H1 (cell line): ENCODE measurements at regions not wholly inside any gene's neighbourhood (a gene's known extent, or its start where the extent isn't known, plus 50 kb on each side); places are given as distances from the start of the nearest gene placed in this dataset.

Source experiments
- CTCF ChIA-PET: fragments of 300-600 bp; sonication (Branson Sonifier 250); formaldehyde crosslinking; loops from one replicate; lab custom pipeline; 2021; ENCODE audit not compliant: partially characterized antibody; lab: Charles Lee
- POLR2A ChIA-PET: fragments of 300-600 bp; sonication (Branson Sonifier 250); formaldehyde crosslinking; loops from one replicate; lab custom pipeline; 2021; ENCODE audit warnings: inconsistent platforms; ENCODE audit not compliant: partially characterized antibody; lab: Charles Lee
- DNase-seq, 2 experiments: peaks; one replicate each; pipeline versions ENCODE4 v3.0.0 to v3.0.0-alpha.2; 2010 to 2022; ENCODE audit warnings: low spot score in 2 of 2, low read depth in 1 of 2, mixed read lengths in 1 of 2
- FAIRE-seq: peaks from 2 replicates; lab custom pipeline; 2011; peaks lifted over from hg19 to GRCh38; lab: Jason Lieb, UNC
- H2AFZ ChIP-seq: 2 replicates; pipeline ENCODE4 v1.8.1; 2012; ENCODE audit warnings: low read length, inconsistent platforms
- H2AK5ac ChIP-seq: 2 replicates; pipeline ENCODE4 v1.6.1; 2013; ENCODE audit warnings: low read depth, low read length
- H2BK120ac ChIP-seq: replicated peaks from 2 replicates; pipeline ENCODE3; 2013; ENCODE audit warnings: low read depth, low read length, inconsistent platforms
- H2BK12ac ChIP-seq: 2 replicates; pipeline ENCODE4 v1.6.1; 2013; ENCODE audit warnings: low read depth, low read length
- H2BK15ac ChIP-seq: 2 replicates; pipeline ENCODE4 v1.6.1; 2013; ENCODE audit warnings: low read length
- H2BK20ac ChIP-seq: 2 replicates; pipeline ENCODE4 v1.6.1; 2013; ENCODE audit warnings: low read length
- H2BK5ac ChIP-seq: 2 replicates; pipeline ENCODE4 v1.6.1; 2013; ENCODE audit warnings: low read depth, low read length
- H3K14ac ChIP-seq: 2 replicates; pipeline ENCODE4 v1.6.1; 2013; ENCODE audit warnings: inconsistent platforms; ENCODE audit not compliant: insufficient read length
- H3K18ac ChIP-seq: 2 replicates; pipeline ENCODE4 v1.6.1; 2013; ENCODE audit warnings: low read length; ENCODE audit errors: extremely low read depth
- H3K23ac ChIP-seq: 2 replicates; pipeline ENCODE4 v1.6.1; 2013; ENCODE audit warnings: inconsistent platforms; ENCODE audit not compliant: insufficient read length
- H3K23me2 ChIP-seq: 2 replicates; pipeline ENCODE4 v1.6.1; 2013; ENCODE audit warnings: low read depth, low read length
- H3K27ac ChIP-seq: 2 replicates; pipeline ENCODE4 v1.6.1; 2011; ENCODE audit warnings: low read depth, low read length, inconsistent platforms
- H3K27me3 ChIP-seq, 4 experiments: replicated peaks in 1 of 4; 1 replicate in 1 of 4; 2 replicates in 3 of 4; pipeline versions ENCODE4 v1.6.1 to v1.8.1; 2011 to 2013; ENCODE audit warnings: low read length in 3 of 4, mild to moderate bottlenecking in 3 of 4, inconsistent platforms in 2 of 4, mixed read lengths in 2 of 4, moderate library complexity in 1 of 4; ENCODE audit not compliant: control insufficient read depth in 3 of 4, insufficient read depth in 3 of 4; ENCODE audit errors: extremely low read depth in 1 of 4
- H3K36me3 ChIP-seq, 4 experiments: 2 replicates each; pipeline versions ENCODE4 v1.6.1 to v1.8.1; 2011 to 2013; ENCODE audit warnings: mild to moderate bottlenecking in 4 of 4, low read length in 3 of 4, moderate library complexity in 2 of 4, control low read depth in 1 of 4, inconsistent platforms in 1 of 4; ENCODE audit not compliant: insufficient read depth in 4 of 4, control insufficient read depth in 2 of 4
- H3K4ac ChIP-seq: replicated peaks from 2 replicates; pipeline ENCODE3; 2013; ENCODE audit warnings: low read length, low read depth, mixed read lengths, inconsistent platforms; ENCODE audit not compliant: insufficient read length
- H3K4me1 ChIP-seq, 4 experiments: replicated peaks in 1 of 4; 1 replicate in 1 of 4; 2 replicates in 3 of 4; pipeline versions ENCODE4 v1.6.1 to v1.8.1; 2011 to 2013; ENCODE audit warnings: low read length in 3 of 4, inconsistent platforms in 2 of 4, mixed read lengths in 1 of 4; ENCODE audit not compliant: insufficient read depth in 4 of 4, control insufficient read depth in 3 of 4
- H3K4me2 ChIP-seq, 2 experiments: 2 replicates each; pipeline versions ENCODE4 v1.6.1 to v1.8.1; 2011 to 2013; ENCODE audit warnings: low read depth in 2 of 2, low read length in 2 of 2, control low read depth in 1 of 2, inconsistent platforms in 1 of 2, mild to moderate bottlenecking in 1 of 2; ENCODE audit not compliant: insufficient read depth in 1 of 2
- H3K4me3 ChIP-seq, 4 experiments: fragments of 200-600, 300-600 bp in 1 of 4; sonication (generic), shearing (Covaris generic), sonication (Bioruptor Twin) in 1 of 4; 2 replicates each; pipeline versions ENCODE4 v1.5.1 to v1.8.1; 2011 to 2016; ENCODE audit warnings: low read length in 4 of 4, low read depth in 3 of 4, control low read depth in 2 of 4, inconsistent platforms in 2 of 4, mild to moderate bottlenecking in 2 of 4, mixed read lengths in 1 of 4, moderate library complexity in 1 of 4; ENCODE audit not compliant: insufficient read depth in 2 of 4; ENCODE audit errors: extremely low read depth in 1 of 4
- H3K56ac ChIP-seq: replicated peaks from 2 replicates; pipeline ENCODE3; 2013; ENCODE audit warnings: low read depth, mild to moderate bottlenecking, mixed read lengths, low read length, inconsistent platforms; ENCODE audit not compliant: insufficient read length
- H3K79me1 ChIP-seq: 2 replicates; pipeline ENCODE4 v1.6.1; 2013; ENCODE audit warnings: low read depth, low read length, control low read depth
- H3K79me2 ChIP-seq, 2 experiments: 2 replicates each; pipeline versions ENCODE4 v1.6.1 to v1.8.1; 2012 to 2013; ENCODE audit warnings: low read length in 2 of 2, mild to moderate bottlenecking in 2 of 2, inconsistent platforms in 1 of 2; ENCODE audit not compliant: insufficient read depth in 2 of 2, control insufficient read depth in 1 of 2
- H3K9ac ChIP-seq, 4 experiments: replicated peaks in 1 of 4; 1 replicate in 1 of 4; 2 replicates in 3 of 4; pipeline versions ENCODE4 v1.6.1 to v1.8.1; 2011 to 2013; ENCODE audit warnings: low read depth in 3 of 4, low read length in 3 of 4, control low read depth in 2 of 4, mild to moderate bottlenecking in 2 of 4, moderate library complexity in 2 of 4, inconsistent platforms in 1 of 4; ENCODE audit errors: extremely low read depth in 1 of 4
- H3K9me3 ChIP-seq, 2 experiments: 2 replicates each; pipeline versions ENCODE4 v1.6.1 to v1.8.1; 2012 to 2013; ENCODE audit warnings: mild to moderate bottlenecking in 2 of 2, moderate library complexity in 2 of 2, control low read depth in 1 of 2, inconsistent platforms in 1 of 2, low read depth in 1 of 2, low read length in 1 of 2, mixed read lengths in 1 of 2; ENCODE audit not compliant: insufficient read depth in 2 of 2
- H4K20me1 ChIP-seq, 2 experiments: replicated peaks in 1 of 2; 2 replicates each; pipeline versions ENCODE3 to v1.8.1; 2011 to 2013; ENCODE audit warnings: inconsistent platforms in 2 of 2, low read length in 2 of 2, mild to moderate bottlenecking in 1 of 2; ENCODE audit not compliant: insufficient read depth in 2 of 2, control insufficient read depth in 1 of 2
- H4K5ac ChIP-seq: 2 replicates; pipeline ENCODE4 v1.6.1; 2013; ENCODE audit warnings: low read length, low read depth, mixed read lengths, inconsistent platforms; ENCODE audit not compliant: insufficient read length
- H4K8ac ChIP-seq: 2 replicates; pipeline ENCODE4 v1.8.0; 2013; ENCODE audit warnings: mild to moderate bottlenecking, moderate library complexity, low read length, inconsistent platforms; ENCODE audit not compliant: insufficient read depth; ENCODE audit errors: extremely low read depth
- H4K91ac ChIP-seq: replicated peaks from 2 replicates; pipeline ENCODE3; 2013; ENCODE audit warnings: low read length, mixed read lengths, inconsistent platforms; ENCODE audit not compliant: insufficient read length
- BACH1 ChIP-seq: IDR thresholded peaks from 2 replicates; pipeline ENCODE4 v1.6.1; 2012; ENCODE audit warnings: low read length, improper control_type of control experiment
- BRCA1 ChIP-seq: IDR thresholded peaks from 2 replicates; pipeline ENCODE4 v1.6.1; 2012; ENCODE audit warnings: low read depth, low read length, improper control_type of control experiment
- CBX5 ChIP-seq: fragments of 300-800, 300-1000 bp; sonication (generic); IDR thresholded peaks from 2 replicates; pipeline ENCODE4 v1.7.1; 2016; ENCODE audit warnings: antibody characterized with exemption, low read length, low read depth
- CREB1 ChIP-seq: IDR thresholded peaks from 2 replicates; pipeline ENCODE4 v1.6.1; 2012; ENCODE audit warnings: inconsistent platforms
- CTBP2 ChIP-seq: IDR thresholded peaks from 2 replicates; pipeline ENCODE4 v1.7.0; 2011; ENCODE audit warnings: borderline replicate concordance, mild to moderate bottlenecking, moderate library complexity, mixed read lengths, low read length; ENCODE audit not compliant: insufficient read depth, insufficient read length
- GABPA ChIP-seq: IDR thresholded peaks from 2 replicates; pipeline ENCODE4 v1.6.1; 2011; ENCODE audit warnings: mild to moderate bottlenecking, low read length, moderate library complexity, borderline replicate concordance; ENCODE audit not compliant: insufficient read depth
- GTF2F1 ChIP-seq: IDR thresholded peaks from 2 replicates; pipeline ENCODE4 v1.6.1; 2012; ENCODE audit warnings: low read depth, low read length, improper control_type of control experiment, borderline replicate concordance
- HDAC6 ChIP-seq: IDR thresholded peaks from one replicate; pipeline ENCODE4 v1.7.1; 2012; ENCODE audit warnings: low read depth, mild to moderate bottlenecking, inconsistent platforms, low read length, moderate library complexity
- KDM4A ChIP-seq: IDR thresholded peaks from one replicate; pipeline ENCODE4 v1.7.1; 2012; ENCODE audit warnings: low read depth, mild to moderate bottlenecking, moderate library complexity, low read length, inconsistent platforms; ENCODE audit not compliant: severe bottlenecking
- NANOG ChIP-seq: IDR thresholded peaks from 2 replicates; pipeline ENCODE4 v1.6.1; 2011; ENCODE audit warnings: low read length, low read depth, mild to moderate bottlenecking, inconsistent platforms; ENCODE audit not compliant: insufficient read depth, poor library complexity, severe bottlenecking
- RBBP5 ChIP-seq: IDR thresholded peaks from 2 replicates; pipeline ENCODE4 v1.7.1; 2012; ENCODE audit warnings: low read depth, mild to moderate bottlenecking, inconsistent platforms, low read length, moderate library complexity, borderline replicate concordance
- SAP30 ChIP-seq: fragments of 300-600 bp; sonication (generic); IDR thresholded peaks from 2 replicates; pipeline ENCODE4 v1.7.1; 2012; ENCODE audit warnings: low read length, moderate library complexity, mild to moderate bottlenecking, inconsistent platforms; ENCODE audit not compliant: insufficient read depth, insufficient replicate concordance
- SIN3A ChIP-seq, 2 experiments: IDR thresholded peaks in 1 of 2; conservative IDR thresholded peaks in 1 of 2; 2 replicates each; pipeline ENCODE4 v1.6.1; 2011 to 2012; ENCODE audit warnings: low read length in 2 of 2, improper control_type of control experiment in 1 of 2, low read depth in 1 of 2, mild to moderate bottlenecking in 1 of 2
- SP1 ChIP-seq: IDR thresholded peaks from 2 replicates; pipeline ENCODE4 v1.6.1; 2011; ENCODE audit warnings: low read depth, low read length
- WGBS, 2 experiments: shearing (Covaris generic) in 1 of 2; methylation state at CpG; one replicate each; pipeline versions ENCODE4 v1.1.6 to v1.1.7; 2013 to 2015; ENCODE audit warnings: low lambda C conversion rate in 2 of 2, mixed read lengths in 2 of 2, inconsistent platforms in 1 of 2, low coverage in 1 of 2, missing lambda C conversion rate in 1 of 2; ENCODE audit not compliant: insufficient replicate concordance in 2 of 2, insufficient coverage in 1 of 2, insufficient read length in 1 of 2; ENCODE audit errors: extremely low coverage in 1 of 2, missing lambda C conversion rate in 1 of 2; 5-methylcytosine and 5-hydroxymethylcytosine counted together

GRCh38 chr10:27449571-27449970, 54.5 kb upstream of the RAB18 start:
- 91% methylated on average over 4 of the region's 4 CpGs; no CpG with 5 or more reads in 1 of the 2 experiments for WGBS, 2 experiments

More at GRCh38 chr10:27449571-27449970, 54.5 kb upstream of the RAB18 start:
- no peak overlapping the region for H3K14ac ChIP-seq
- H4K8ac ChIP-seq, result no peak overlapping the region
- no peak overlapping the region for H3K4me3 ChIP-seq
- CTCF ChIA-PET, result interaction anchor here (0.6 kb wide), 1 partner anchor 33 kb away, joined by 4 read pairs; no protein-coding TSS in a partner anchor
- no peak overlapping the region for H3K27ac ChIP-seq
- no peak for FAIRE-seq
- no peak for TF ChIP-seq RBBP5
- TF ChIP-seq SIN3A (conservative IDR thresholded peaks at IDR 0.05 in 1 of 2, IDR thresholded peaks at IDR 0.05 in 1 of 2; ENCODE audit: low read depth in 1 of 2, low read length in 2 of 2), result no peak
- TF ChIP-seq NANOG, result no peak
- no peak for TF ChIP-seq GABPA
- TF ChIP-seq KDM4A, result no peak
- TF ChIP-seq CTBP2, result no peak
- no peak for TF ChIP-seq GTF2F1
- TF ChIP-seq CREB1, result no peak
- TF ChIP-seq SAP30, result no peak
- TF ChIP-seq CBX5, result no peak
- no peak for TF ChIP-seq BRCA1
- TF ChIP-seq HDAC6, result no peak
- no peak for TF ChIP-seq BACH1
- TF ChIP-seq SP1, result no peak
- TF ChIP-seq, all 59 proteins: peak for 0
- no peak overlapping the region for H3K23ac ChIP-seq
- no peak overlapping the region for H3K4me2 ChIP-seq
- no peaks in the 10 kb centered on the region for H3K79me1 ChIP-seq
- no peak overlapping the region for H3K56ac ChIP-seq
- POLR2A ChIA-PET, result no interaction called here
- no peak overlapping the region for H2BK15ac ChIP-seq
- no peak overlapping the region for H3K4ac ChIP-seq
- H2BK12ac ChIP-seq, result no peak overlapping the region
- H3K18ac ChIP-seq, result no peak overlapping the region
- no peaks in the 10 kb centered on the region for H3K4me1 ChIP-seq
- H3K9ac ChIP-seq, result no peak overlapping the region
- H2AFZ ChIP-seq, result no peak overlapping the region
- H2AK5ac ChIP-seq, result no peak overlapping the region
- no peak overlapping the region for H2BK120ac ChIP-seq
- no peak overlapping the region for H2BK5ac ChIP-seq
- H3K9me3 ChIP-seq, result no peaks in the 10 kb centered on the region
- H4K20me1 ChIP-seq, result no peaks in the 10 kb centered on the region
- H2BK20ac ChIP-seq, result no peak overlapping the region
- H3K36me3 ChIP-seq, result no peaks in the 10 kb centered on the region
- H4K5ac ChIP-seq, result no peak overlapping the region
- DNase-seq, result no peak
- no peaks in the 10 kb centered on the region for H3K79me2 ChIP-seq
- no peaks in the 10 kb centered on the region for H3K23me2 ChIP-seq
- no peaks in the 10 kb centered on the region for H3K27me3 ChIP-seq
- H4K91ac ChIP-seq, result no peak overlapping the region
